ENCODE measurements at regions not wholly inside any gene's neighbourhood (a gene's known extent, or its start where the extent isn't known, plus 50 kb on each side); places are given as distances from the start of the nearest gene placed in this dataset.
A peak's percentile ranks its signal among the peaks of the same experiment; 100 is the strongest.

DNA sequence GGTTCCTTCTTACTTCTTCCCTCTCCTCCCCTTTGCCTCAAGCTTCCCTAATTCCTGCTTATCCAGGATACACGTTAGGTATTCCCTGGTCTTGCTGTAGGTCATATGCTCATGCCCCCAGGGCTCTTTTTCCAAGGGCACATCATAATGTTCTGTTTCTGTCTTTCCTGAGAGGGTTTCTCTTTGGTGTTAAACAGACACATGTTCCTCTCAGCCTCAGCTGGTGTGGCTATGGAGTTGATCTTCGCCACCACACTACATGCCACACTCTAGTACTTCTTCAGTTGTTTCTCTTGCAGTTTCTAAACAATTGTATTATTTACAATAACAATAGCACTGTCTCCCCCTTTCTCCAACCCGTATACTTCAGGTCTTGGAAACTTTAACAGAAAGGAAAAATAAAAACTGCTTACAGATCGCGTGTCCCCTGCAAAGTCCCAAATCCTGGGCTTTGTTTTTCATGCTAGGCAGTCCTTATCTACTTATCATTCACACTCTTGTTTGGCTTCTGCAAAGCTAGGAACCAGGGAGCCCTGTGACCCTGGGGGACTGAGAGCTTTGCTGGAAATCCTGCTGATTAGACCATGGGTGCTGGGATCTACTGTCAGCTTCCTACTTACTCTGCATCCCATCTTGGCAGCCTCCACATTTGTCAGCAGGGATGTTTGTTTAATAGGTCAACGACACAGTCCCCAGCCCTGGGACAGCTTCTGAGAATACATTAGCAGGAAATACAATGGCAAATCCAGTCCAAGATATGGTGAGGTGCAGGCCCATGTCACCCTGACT lies 193.9 kb upstream of the BMPER start:
- POLR2A ChIA-PET, result no interaction called here
- DNase-seq (ENCODE audit: extremely low spot score), result no peak
- no peak for TF ChIP-seq ELF4 (IDR thresholded peaks at IDR 0.05)
- no peak for TF ChIP-seq FOXA1 (IDR thresholded peaks at IDR 0.05)
- no peak for TF ChIP-seq CTBP1 (IDR thresholded peaks at IDR 0.05; ENCODE audit: borderline replicate concordance)
- no peak for TF ChIP-seq FOXM1 (IDR thresholded peaks at IDR 0.05; ENCODE audit: borderline replicate concordance)
- TF ChIP-seq ARNT (IDR thresholded peaks at IDR 0.05), result no peak
- no peak for TF ChIP-seq TARDBP (IDR thresholded peaks at IDR 0.05)
- CTCF ChIA-PET, result interaction anchor here (0.5 to 1.2 kb wide), 3 partner anchors 10 to 174 kb away, joined by 3 to 4 read pairs (median 3); no protein-coding TSS in a partner anchor

GRCh38 chr7:33712020-33712414 lies 193.3 kb upstream of the BMPER start:
- TF ChIP-seq ELF4 (IDR thresholded peaks at IDR 0.05) (no peak), SUZ12 (IDR thresholded peaks at IDR 0.05) (no peak), PKNOX1 (IDR thresholded peaks at IDR 0.05) (no peak), NFRKB (IDR thresholded peaks at IDR 0.05) (no peak), ARNT (IDR thresholded peaks at IDR 0.05) (no peak), ZNF384 (IDR thresholded peaks at IDR 0.05) (no peak)
- ChIA-PET POLR2A (no interaction called here), CTCF (interaction anchor here (0.9 to 1.2 kb wide), 2 partner anchors 9 to 41 kb away, joined by 3 to 4 read pairs; no protein-coding TSS in a partner anchor)
- no peak for DNase-seq (ENCODE audit: extremely low spot score)

GRCh38 chr7:33714208-33714607 lies 191.1 kb upstream of the BMPER start:
- POLR2A ChIA-PET, result no interaction called here
- no peak for TF ChIP-seq TARDBP (IDR thresholded peaks at IDR 0.05)
- TF ChIP-seq CTBP1 (IDR thresholded peaks at IDR 0.05; ENCODE audit: borderline replicate concordance), result no peak
- no peak for TF ChIP-seq LEF1 (IDR thresholded peaks at IDR 0.05; ENCODE audit: borderline replicate concordance)
- TF ChIP-seq L3MBTL2 (conservative IDR thresholded peaks at IDR 0.05), result no peak
- no peak for TF ChIP-seq SUZ12 (IDR thresholded peaks at IDR 0.05)
- no peak for TF ChIP-seq HDGF (IDR thresholded peaks at IDR 0.05; ENCODE audit: borderline replicate concordance)
- TF ChIP-seq BHLHE40 (IDR thresholded peaks at IDR 0.05; ENCODE audit: borderline replicate concordance), result no peak
- no peak for TF ChIP-seq ARNT (IDR thresholded peaks at IDR 0.05)
- no peak for TF ChIP-seq NFRKB (IDR thresholded peaks at IDR 0.05)
- TF ChIP-seq FOXM1 (IDR thresholded peaks at IDR 0.05; ENCODE audit: borderline replicate concordance), result no peak
- no peak for TF ChIP-seq FOXK2 (IDR thresholded peaks at IDR 0.05)
- TF ChIP-seq FOXA1 (IDR thresholded peaks at IDR 0.05), result no peak
- TF ChIP-seq ELF4 (IDR thresholded peaks at IDR 0.05), result no peak
- no peak for TF ChIP-seq PKNOX1 (IDR thresholded peaks at IDR 0.05)
- TF ChIP-seq ZNF384 (IDR thresholded peaks at IDR 0.05), result no peak
- no peak for TF ChIP-seq SP1 (IDR thresholded peaks at IDR 0.05)
- CTCF ChIA-PET, result no interaction called here
- no peak for DNase-seq (ENCODE audit: extremely low spot score)

DNA sequence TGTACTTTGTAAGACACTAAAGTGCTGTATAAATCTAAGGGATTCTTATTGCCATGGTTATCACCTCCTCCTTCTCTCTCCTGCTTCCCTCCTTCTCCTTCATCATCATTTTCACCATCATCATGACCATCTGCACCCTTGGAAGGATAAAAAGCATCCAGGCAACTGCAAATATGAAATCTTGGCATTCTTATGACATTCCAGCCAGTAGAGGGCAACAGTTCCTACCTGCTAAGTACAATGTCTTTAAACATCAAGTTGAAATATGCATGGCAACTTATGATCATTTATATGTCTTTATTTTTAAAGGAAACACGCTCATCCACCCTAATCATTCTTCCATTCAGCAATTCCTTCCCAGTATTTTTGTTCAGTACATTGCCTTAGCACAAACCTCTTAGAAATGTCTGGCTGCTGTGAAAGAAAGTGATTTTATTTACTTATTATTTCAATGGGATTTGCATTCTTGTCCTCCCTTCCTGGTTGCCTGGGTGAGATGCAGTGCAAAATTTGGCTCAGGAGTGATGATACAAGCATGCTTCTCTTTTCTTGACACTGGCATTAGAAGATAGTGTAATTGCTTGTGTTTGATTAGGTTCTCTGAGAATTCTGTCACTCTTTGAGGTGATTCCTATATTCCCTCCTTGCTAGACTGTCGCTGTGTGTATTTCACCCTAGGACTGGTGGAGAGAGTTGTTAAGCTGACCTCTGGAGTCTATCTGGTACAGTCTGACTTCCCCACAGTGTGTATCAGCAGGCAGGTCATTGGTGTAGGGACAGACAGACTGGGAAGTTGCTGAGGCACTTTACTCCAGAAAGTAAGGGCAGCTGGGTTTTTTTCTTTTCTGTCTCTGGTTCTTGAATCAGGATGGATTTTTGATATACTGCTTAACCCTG lies 188.5 kb upstream of the BMPER start:
- CTCF ChIA-PET, result interaction anchor here (0.7 to 2.6 kb wide), 9 partner anchors 15 to 257 kb away, joined by 3 to 11 read pairs (median 4); partner anchors contain the start of gene BMPER
- peak; percentile 32 for DNase-seq (ENCODE audit: extremely low spot score)
- POLR2A ChIA-PET, result no interaction called here
- TF ChIP-seq CTBP1 (IDR thresholded peaks at IDR 0.05; ENCODE audit: borderline replicate concordance), result peak; percentile 65
- TF ChIP-seq TARDBP (IDR thresholded peaks at IDR 0.05), result no peak

- CTCF ChIA-PET, result interaction anchor here (0.6 to 2.6 kb wide), 4 partner anchors 44 to 260 kb away, joined by 3 to 7 read pairs (median 4); no protein-coding TSS in a partner anchor
- TF ChIP-seq HDGF (IDR thresholded peaks at IDR 0.05; ENCODE audit: borderline replicate concordance) (no peak), PKNOX1 (IDR thresholded peaks at IDR 0.05) (no peak), L3MBTL2 (conservative IDR thresholded peaks at IDR 0.05) (no peak), SUZ12 (IDR thresholded peaks at IDR 0.05) (no peak), FOXK2 (IDR thresholded peaks at IDR 0.05) (no peak), TARDBP (IDR thresholded peaks at IDR 0.05) (no peak), LEF1 (IDR thresholded peaks at IDR 0.05; ENCODE audit: borderline replicate concordance) (no peak), FOXM1 (IDR thresholded peaks at IDR 0.05; ENCODE audit: borderline replicate concordance) (no peak), SP1 (IDR thresholded peaks at IDR 0.05) (no peak), BHLHE40 (IDR thresholded peaks at IDR 0.05; ENCODE audit: borderline replicate concordance) (no peak), ELF4 (IDR thresholded peaks at IDR 0.05) (no peak), FOXA1 (IDR thresholded peaks at IDR 0.05) (no peak), ZNF384 (IDR thresholded peaks at IDR 0.05) (no peak), ARNT (IDR thresholded peaks at IDR 0.05) (no peak), NFRKB (IDR thresholded peaks at IDR 0.05) (no peak), CTBP1 (IDR thresholded peaks at IDR 0.05; ENCODE audit: borderline replicate concordance) (no peak)
- POLR2A ChIA-PET, result no interaction called here
- no peak for DNase-seq (ENCODE audit: extremely low spot score)
Observed at GRCh38 chr7:33719059-33719581, 186.2 kb upstream of the BMPER start.
